22Rv1 (cell line): ENCODE measurements at regions not wholly inside any gene's neighbourhood (a gene's known extent, or its start where the extent isn't known, plus 50 kb on each side); places are given as distances from the start of the nearest gene placed in this dataset.

Source experiments
- CTCF ChIP-seq: fragments of 450-650 bp; IDR thresholded peaks from 2 replicates; pipeline ENCODE4 v1.5.1; 2017; ENCODE audit warnings: mild to moderate bottlenecking
- ZFX ChIP-seq: fragments of 450-650 bp; IDR thresholded peaks from 2 replicates; pipeline ENCODE4 v1.6.1; 2017; ENCODE audit warnings: antibody characterized with exemption, borderline replicate concordance

GRCh38 chr12:91722072-91722471 lies 423.6 kb downstream of the BTG1 start:
- no peak for TF ChIP-seq CTCF
- TF ChIP-seq ZFX, result no peak
